Sigmoid colon (tissue), 6 donors: ENCODE measurements at regions not wholly inside any gene's neighbourhood (a gene's known extent, or its start where the extent isn't known, plus 50 kb on each side); places are given as distances from the start of the nearest gene placed in this dataset.

Experiments
- DNase-seq: peaks from one replicate; pipeline ENCODE4 v3.0.0-alpha.2; 2019
- H3K27ac ChIP-seq, 4 donors: fragments of 200-600 bp; sonication (generic); one replicate each; pipeline ENCODE4 v1.5.1; 2016 to 2019; ENCODE audit warnings: mild to moderate bottlenecking in 1 of 4
- H3K27me3 ChIP-seq, 3 donors: fragments of 200-600 bp; sonication (generic); one replicate each; pipeline ENCODE4 v1.5.1; 2019; ENCODE audit warnings: mild to moderate bottlenecking in 1 of 3
- H3K36me3 ChIP-seq, 4 donors: fragments of 200-600 bp; sonication (generic); one replicate each; pipeline ENCODE4 v1.5.1; 2016 to 2019
- H3K4me1 ChIP-seq, 4 donors: fragments of 200-600 bp; sonication (generic); one replicate each; pipeline ENCODE4 v1.5.1; 2017 to 2019
- H3K4me3 ChIP-seq, 4 donors: fragments of 200-600 bp; sonication (generic); one replicate each; pipeline ENCODE4 v1.5.1; 2017 to 2019; ENCODE audit warnings: mild to moderate bottlenecking in 2 of 4, moderate library complexity in 1 of 4
- H3K9me3 ChIP-seq, 4 donors: fragments of 200-600 bp in 3 of 4; sonication (generic) in 3 of 4; one replicate each; pipeline versions ENCODE4 v1.5.1 to v1.6.1; 2013 to 2019
- EP300 ChIP-seq, 4 donors: sonication (generic); formaldehyde crosslinking; IDR thresholded peaks; one replicate each; pipeline ENCODE4 v1.6.1; 2017; ENCODE audit warnings: antibody characterized with exemption in 4 of 4
- POLR2A ChIP-seq, 2 donors: fragments of 450-650 bp; IDR thresholded peaks; one replicate each; pipeline ENCODE4 v1.6.1; 2016; ENCODE audit warnings: antibody characterized with exemption in 2 of 2, mild to moderate bottlenecking in 2 of 2, moderate library complexity in 2 of 2
- POLR2AphosphoS5 ChIP-seq, 4 donors: sonication (generic); formaldehyde crosslinking; IDR thresholded peaks; one replicate each; pipeline ENCODE4 v1.6.1; 2017; ENCODE audit warnings: antibody characterized with exemption in 4 of 4
- WGBS, 2 donors: extraction: QIAGEN DNeasy Blood & Tissue Kit; methylation state at CpG; one replicate each; pipeline ENCODE4 v1.1.7; 2013; 5-methylcytosine and 5-hydroxymethylcytosine counted together
- intact Hi-C: fragments of 100-400 bp; cut with DNase I; formaldehyde crosslinking; loops from one replicate; pipeline ENCODE4 v1.15.1; 2023
- TF ChIP-seq, protein P1 (sequence below), 4 experiments: fragments of 450-650 bp in 3 of 4; fragments of 200-600 bp in 1 of 4; IDR thresholded peaks; one replicate each; pipeline ENCODE4 v1.5.1; 2016 to 2019; ENCODE audit warnings: antibody characterized with exemption in 4 of 4, mild to moderate bottlenecking in 3 of 4, moderate library complexity in 2 of 4
- donor health status: healthy with polysubstance abuse.
- donor health status: healthy.

GRCh38 chr9:2415326-2415725 is 206.3 kb upstream of the VLDLR start:
- Histone ChIP-seq H3K4me3 (no peak overlapping the region), H3K4me1 (peaks cover 0 to 7% (median 4%) of the 10 kb centered on the region in 4 donors), H3K27me3 (no peaks in the 10 kb centered on the region), H3K9me3 (no peaks in the 10 kb centered on the region), H3K36me3 (no peaks in the 10 kb centered on the region), H3K27ac (no peak overlapping the region)
- TF ChIP-seq EP300 (IDR thresholded peaks at IDR 0.05) (no peak), POLR2AphosphoS5 (IDR thresholded peaks at IDR 0.05) (no peak), POLR2A (IDR thresholded peaks at IDR 0.05) (no peak)
- TF ChIP-seq, protein P1, sequence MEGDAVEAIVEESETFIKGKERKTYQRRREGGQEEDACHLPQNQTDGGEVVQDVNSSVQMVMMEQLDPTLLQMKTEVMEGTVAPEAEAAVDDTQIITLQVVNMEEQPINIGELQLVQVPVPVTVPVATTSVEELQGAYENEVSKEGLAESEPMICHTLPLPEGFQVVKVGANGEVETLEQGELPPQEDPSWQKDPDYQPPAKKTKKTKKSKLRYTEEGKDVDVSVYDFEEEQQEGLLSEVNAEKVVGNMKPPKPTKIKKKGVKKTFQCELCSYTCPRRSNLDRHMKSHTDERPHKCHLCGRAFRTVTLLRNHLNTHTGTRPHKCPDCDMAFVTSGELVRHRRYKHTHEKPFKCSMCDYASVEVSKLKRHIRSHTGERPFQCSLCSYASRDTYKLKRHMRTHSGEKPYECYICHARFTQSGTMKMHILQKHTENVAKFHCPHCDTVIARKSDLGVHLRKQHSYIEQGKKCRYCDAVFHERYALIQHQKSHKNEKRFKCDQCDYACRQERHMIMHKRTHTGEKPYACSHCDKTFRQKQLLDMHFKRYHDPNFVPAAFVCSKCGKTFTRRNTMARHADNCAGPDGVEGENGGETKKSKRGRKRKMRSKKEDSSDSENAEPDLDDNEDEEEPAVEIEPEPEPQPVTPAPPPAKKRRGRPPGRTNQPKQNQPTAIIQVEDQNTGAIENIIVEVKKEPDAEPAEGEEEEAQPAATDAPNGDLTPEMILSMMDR (IDR thresholded peaks at IDR 0.05) = no peak
- intact Hi-C loops = no loop called here
- WGBS, 2 donors = 62 to 85% methylated on average over 6 of the region's 6 CpGs
- DNase-seq = no peak

GRCh38 chr9:2417730-2418129 is 203.9 kb upstream of the VLDLR start:
- Histone ChIP-seq H3K27me3 (no peaks in the 10 kb centered on the region), H3K4me1 (peaks cover 0 to 4% (median 3%) of the 10 kb centered on the region in 4 donors), H3K27ac (no peak overlapping the region), H3K9me3 (no peaks in the 10 kb centered on the region), H3K36me3 (no peaks in the 10 kb centered on the region), H3K4me3 (no peak overlapping the region)
- WGBS, 2 donors = 72 to 89% methylated on average over 4 of the region's 4 CpGs
- no peak for DNase-seq
- intact Hi-C loops = no loop called here
- TF ChIP-seq POLR2AphosphoS5 (IDR thresholded peaks at IDR 0.05) = no peak

- Histone ChIP-seq H3K27ac (no peak overlapping the region), H3K9me3 (no peaks in the 10 kb centered on the region), H3K36me3 (no peaks in the 10 kb centered on the region), H3K27me3 (no peaks in the 10 kb centered on the region), H3K4me1 (peaks cover 0 to 4% (median under 1%) of the 10 kb centered on the region in 4 donors), H3K4me3 (no peak overlapping the region)
- DNase-seq = no peak
- intact Hi-C loops = no loop called here
- 44 to 47% methylated on average over 2 of the region's 2 CpGs for WGBS, 2 donors
- TF ChIP-seq POLR2A (IDR thresholded peaks at IDR 0.05) = no peak
- no peak for TF ChIP-seq EP300 (IDR thresholded peaks at IDR 0.05)
- TF ChIP-seq, protein P1 (IDR thresholded peaks at IDR 0.05) = no peak
- no peak for TF ChIP-seq POLR2AphosphoS5 (IDR thresholded peaks at IDR 0.05)
Measured at GRCh38 chr9:2418619-2419018, 203.0 kb upstream of the VLDLR start.

DNA sequence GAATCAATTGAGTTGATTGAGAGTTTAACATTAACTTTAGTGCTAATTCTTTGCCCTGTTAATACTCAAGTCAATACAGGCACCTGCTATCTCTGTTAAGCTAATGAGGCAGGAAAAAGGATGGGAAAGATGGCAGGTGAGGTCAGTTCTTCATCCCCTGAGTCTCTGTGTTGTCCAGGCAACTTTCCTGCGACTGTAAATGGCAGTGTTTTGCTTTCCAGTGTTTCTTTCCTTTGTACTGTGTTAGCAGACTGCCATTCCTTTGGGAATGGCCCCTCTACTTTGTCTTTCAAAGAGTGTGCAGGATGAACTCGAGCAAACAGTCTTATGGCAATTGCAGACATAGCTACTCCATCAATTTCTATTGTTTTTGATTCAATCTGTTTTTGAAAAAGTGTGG is 202.2 kb upstream of the VLDLR start:
- no peak overlapping the region for H3K27ac ChIP-seq
- 33 to 43% methylated on average over 2 of the region's 2 CpGs for WGBS, 2 donors
- intact Hi-C loops = no loop called here

DNA sequence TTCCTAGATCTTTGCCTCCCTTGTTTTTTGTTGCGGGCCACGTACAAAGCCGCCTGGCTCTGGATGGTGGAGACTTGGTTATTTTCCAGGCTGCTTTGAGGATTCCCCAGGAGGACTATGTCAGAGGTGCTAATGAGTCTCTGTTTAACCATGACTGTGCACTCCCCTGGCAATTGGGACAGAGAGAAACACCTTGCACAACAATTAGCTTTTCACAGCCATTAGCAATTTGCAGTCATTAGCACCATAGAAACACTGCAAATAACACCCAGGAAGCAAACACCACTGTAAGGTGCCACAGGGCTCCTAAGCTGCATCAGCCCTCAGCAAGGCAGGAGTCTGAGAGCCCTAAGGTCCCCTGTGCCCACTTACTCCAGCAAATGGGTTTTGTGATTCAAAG is 201.0 kb upstream of the VLDLR start:
- peaks cover 0 to 4% (median 0%) of the 10 kb centered on the region in 4 donors for H3K4me1 ChIP-seq
- no peaks in the 10 kb centered on the region for H3K36me3 ChIP-seq
- no peak for DNase-seq
- no peak overlapping the region for H3K27ac ChIP-seq
- intact Hi-C loops = no loop called here
- no peaks in the 10 kb centered on the region for H3K27me3 ChIP-seq
- no peak overlapping the region for H3K4me3 ChIP-seq
- H3K9me3 ChIP-seq = no peaks in the 10 kb centered on the region
- TF ChIP-seq EP300 (IDR thresholded peaks at IDR 0.05) (no peak), POLR2AphosphoS5 (IDR thresholded peaks at IDR 0.05) (no peak), POLR2A (IDR thresholded peaks at IDR 0.05) (no peak)
- TF ChIP-seq, protein P1 (IDR thresholded peaks at IDR 0.05) = no peak
- WGBS, 2 donors = 79 to 96% methylated on average over 3 of the region's 3 CpGs

More for the DNA sequence above, 202.2 kb upstream of the VLDLR start:
- TF ChIP-seq POLR2A (IDR thresholded peaks at IDR 0.05) (no peak), POLR2AphosphoS5 (IDR thresholded peaks at IDR 0.05) (no peak), EP300 (IDR thresholded peaks at IDR 0.05) (no peak)
- TF ChIP-seq, protein P1 (IDR thresholded peaks at IDR 0.05) = no peak
- Histone ChIP-seq H3K36me3 (no peaks in the 10 kb centered on the region), H3K4me1 (peaks cover 0 to 4% (median 0%) of the 10 kb centered on the region in 4 donors), H3K27me3 (no peaks in the 10 kb centered on the region), H3K4me3 (no peak overlapping the region), H3K9me3 (no peaks in the 10 kb centered on the region)
- no peak for DNase-seq
